IMR-90 (cell line): ENCODE measurements at regions not wholly inside any gene's neighbourhood (a gene's known extent, or its start where the extent isn't known, plus 50 kb on each side); places are given as distances from the start of the nearest gene placed in this dataset.
"Not testable (repeated sequence)": the region's sequence is repeated elsewhere in the genome, so short reads cannot be mapped to it uniquely, and the experiment has no call there.

Source experiments
- ATAC-seq: fragments of 200-7000 bp; cut with Tn5 transposase; 2 replicates; pipeline ENCODE4 v1.9.1; 2020; ENCODE audit warnings: low read depth, mild to moderate bottlenecking, moderate library complexity
- BruUV-seq: library from RNA; stranded (reverse); fragments of 400-500 nt; replicated peaks from 2 replicates; lab custom pipeline; 2021; lab: Mats Ljungman, UMichigan
- CTCF ChIA-PET: fragments of 300-600 bp; formaldehyde crosslinking; extraction: SDS; loops from one replicate; lab custom pipeline; 2021; ENCODE audit warnings: antibody characterized with exemption; lab: Yijun Ruan, JAX
- POLR2A ChIA-PET: fragments of 300-600 bp; sonication (Branson Sonifier 250); formaldehyde crosslinking; loops from one replicate; lab custom pipeline; 2022; ENCODE audit warnings: antibody characterized with exemption; ENCODE audit not compliant: unreplicated experiment; lab: Charles Lee
- DNase-seq: peaks from one replicate; pipeline ENCODE4 v3.0.0; 2013
- H2AFZ ChIP-seq: replicated peaks from 2 replicates; pipeline ENCODE3; 2013; ENCODE audit warnings: low read length, mild to moderate bottlenecking; ENCODE audit not compliant: poor library complexity
- H2AK5ac ChIP-seq: 2 replicates; pipeline ENCODE4 v1.6.1; 2013; ENCODE audit warnings: low read depth, low read length, inconsistent platforms
- H2AK9ac ChIP-seq: replicated peaks from 2 replicates; pipeline ENCODE3; 2013; ENCODE audit warnings: mild to moderate bottlenecking, low read depth, low read length, moderate library complexity; ENCODE audit not compliant: poor library complexity
- H2BK120ac ChIP-seq: 2 replicates; pipeline ENCODE4 v1.6.1; 2013; ENCODE audit warnings: low read depth, low read length, inconsistent platforms
- H2BK15ac ChIP-seq: 3 replicates; pipeline ENCODE4 v1.6.1; 2013; ENCODE audit warnings: low read depth, low read length, inconsistent platforms
- H2BK20ac ChIP-seq: 2 replicates; pipeline ENCODE4 v1.6.1; 2013; ENCODE audit warnings: low read depth, mild to moderate bottlenecking, inconsistent platforms, low read length, moderate library complexity
- H2BK5ac ChIP-seq: 2 replicates; pipeline ENCODE4 v1.6.1; 2013; ENCODE audit warnings: mild to moderate bottlenecking, low read depth, low read length, inconsistent platforms; ENCODE audit not compliant: poor library complexity, severe bottlenecking
- H3K14ac ChIP-seq: replicated peaks from 2 replicates; pipeline ENCODE4 v1.6.1; 2013; ENCODE audit warnings: low read depth, low read length, inconsistent platforms
- H3K18ac ChIP-seq: 2 replicates; pipeline ENCODE4 v1.6.1; 2013; ENCODE audit warnings: low read depth, low read length, control low read depth
- H3K23ac ChIP-seq: 2 replicates; pipeline ENCODE4 v1.6.1; 2013; ENCODE audit warnings: low read depth, low read length, inconsistent platforms
- H3K27ac ChIP-seq: 2 replicates; pipeline ENCODE4 v1.5.1; 2013; ENCODE audit warnings: mild to moderate bottlenecking, control low read depth, low read length; ENCODE audit not compliant: insufficient read depth
- H3K27me3 ChIP-seq: 2 replicates; pipeline ENCODE4 v1.6.1; 2013; ENCODE audit warnings: low read length; ENCODE audit not compliant: control insufficient read depth, insufficient read depth
- H3K36me3 ChIP-seq: 2 replicates; pipeline ENCODE4 v1.6.1; 2013; ENCODE audit warnings: low read length, mixed read lengths; ENCODE audit not compliant: control insufficient read depth, insufficient read depth
- H3K4ac ChIP-seq: 2 replicates; pipeline ENCODE4 v1.6.1; 2013; ENCODE audit warnings: low read depth, low read length, inconsistent platforms
- H3K4me1 ChIP-seq: 2 replicates; pipeline ENCODE4 v1.6.1; 2013; ENCODE audit warnings: low read length, mixed read lengths; ENCODE audit not compliant: control insufficient read depth, insufficient read depth
- H3K4me2 ChIP-seq: 2 replicates; pipeline ENCODE4 v1.6.1; 2013; ENCODE audit warnings: low read depth, mild to moderate bottlenecking, control low read depth, low read length, moderate library complexity
- H3K4me3 ChIP-seq: 2 replicates; pipeline ENCODE4 v1.5.1; 2013; ENCODE audit warnings: low read depth, mild to moderate bottlenecking, control low read depth, low read length, moderate library complexity; ENCODE audit not compliant: insufficient read depth
- H3K56ac ChIP-seq: 2 replicates; pipeline ENCODE4 v1.6.1; 2013; ENCODE audit warnings: low read length, inconsistent platforms; ENCODE audit not compliant: insufficient read depth; ENCODE audit errors: extremely low read depth
- H3K79me1 ChIP-seq, 2 experiments: 2 replicates each; pipeline ENCODE4 v1.6.1; 2013; ENCODE audit warnings: low read length in 2 of 2, inconsistent platforms in 1 of 2, low read depth in 1 of 2
- H3K9ac ChIP-seq: 2 replicates; pipeline ENCODE4 v1.6.1; 2013; ENCODE audit warnings: low read depth, low read length, control low read depth
- H3K9me1 ChIP-seq: 2 replicates; pipeline ENCODE4 v1.6.1; 2013; ENCODE audit warnings: low read length, inconsistent platforms; ENCODE audit not compliant: insufficient read depth
- H3K9me3 ChIP-seq: 2 replicates; pipeline ENCODE4 v1.6.1; 2013; ENCODE audit warnings: low read length; ENCODE audit not compliant: control insufficient read depth, insufficient read depth
- H4K20me1 ChIP-seq: 2 replicates; pipeline ENCODE4 v1.6.1; 2013; ENCODE audit warnings: low read length, inconsistent platforms; ENCODE audit not compliant: insufficient read depth
- H4K5ac ChIP-seq: 2 replicates; pipeline ENCODE4 v1.6.1; 2013; ENCODE audit warnings: mild to moderate bottlenecking, low read depth, low read length, control low read depth
- H4K8ac ChIP-seq, 2 experiments: 2 replicates each; pipeline ENCODE4 v1.6.1; 2013; ENCODE audit warnings: low read depth in 2 of 2, low read length in 2 of 2, control low read depth in 1 of 2, inconsistent platforms in 1 of 2
- H4K91ac ChIP-seq: 2 replicates; pipeline ENCODE4 v1.6.1; 2013; ENCODE audit warnings: low read depth, low read length, inconsistent platforms; ENCODE audit not compliant: insufficient read depth
- WGBS, 2 experiments: methylation state at CpG; one replicate each; pipeline versions ENCODE4 v1.1.5 to v1.1.7; 2013; ENCODE audit warnings: missing lambda C conversion rate in 2 of 2; ENCODE audit not compliant: insufficient read length in 1 of 2; ENCODE audit errors: extremely low coverage in 2 of 2; 5-methylcytosine and 5-hydroxymethylcytosine counted together
- dilution Hi-C: fragments of 300-500 bp; cut with HindIII; formaldehyde crosslinking; loops from one replicate; pipeline ENCODE4 v1.14.3; 2018; ENCODE audit warnings: low sequenced_read_pairs; ENCODE audit not compliant: unreplicated experiment
- in situ Hi-C: fragments of 300-500 bp; cut with MboI; formaldehyde crosslinking; loops from 3 replicates; pipeline ENCODE4 v1.14.3; 2019; ENCODE audit warnings: low sequenced_read_pairs, inconsistent platforms, mixed read lengths
- intact Hi-C: fragments of 100-400 bp; cut with micrococcal nuclease; formaldehyde crosslinking; loops from 2 replicates; pipeline ENCODE4 v1.10.0; 2022

GRCh38 chr5:57356850-57357249 is 125.8 kb downstream of the ACTBL2 start:
- dilution Hi-C loops, BruUV-seq, ATAC-seq, H4K20me1 ChIP-seq, in situ Hi-C loops, H3K4me3 ChIP-seq, H4K8ac ChIP-seq, H2BK120ac ChIP-seq, H3K18ac ChIP-seq, H3K14ac ChIP-seq, H3K4me2 ChIP-seq, H2AK5ac ChIP-seq, intact Hi-C loops, H3K23ac ChIP-seq, H4K5ac ChIP-seq, DNase-seq, CTCF ChIA-PET, H3K4me1 ChIP-seq, H3K4ac ChIP-seq, H3K36me3 ChIP-seq, H4K91ac ChIP-seq, H2AFZ ChIP-seq, H3K79me1 ChIP-seq, H2BK5ac ChIP-seq, H2BK15ac ChIP-seq, H3K9me3 ChIP-seq, H2BK20ac ChIP-seq, H3K9me1 ChIP-seq, H3K27me3 ChIP-seq, POLR2A ChIA-PET, H2AK9ac ChIP-seq, H3K27ac ChIP-seq, H3K9ac ChIP-seq, H3K56ac ChIP-seq: not testable (repeated sequence)
- no CpG with 5 or more reads among the region's 16 CpGs for WGBS, 2 experiments
